GM18511 (cell line): ENCODE measurements at regions not wholly inside any gene's neighbourhood (a gene's known extent, or its start where the extent isn't known, plus 50 kb on each side); places are given as distances from the start of the nearest gene placed in this dataset.

Experiments
- ATAC-seq: cut with Tn5 transposase; IDR thresholded peaks from one replicate; pipeline ENCODE4 v1.9.1; 2021; ENCODE audit warnings: mild to moderate bottlenecking, moderate library complexity; ENCODE audit not compliant: unreplicated experiment

DNA sequence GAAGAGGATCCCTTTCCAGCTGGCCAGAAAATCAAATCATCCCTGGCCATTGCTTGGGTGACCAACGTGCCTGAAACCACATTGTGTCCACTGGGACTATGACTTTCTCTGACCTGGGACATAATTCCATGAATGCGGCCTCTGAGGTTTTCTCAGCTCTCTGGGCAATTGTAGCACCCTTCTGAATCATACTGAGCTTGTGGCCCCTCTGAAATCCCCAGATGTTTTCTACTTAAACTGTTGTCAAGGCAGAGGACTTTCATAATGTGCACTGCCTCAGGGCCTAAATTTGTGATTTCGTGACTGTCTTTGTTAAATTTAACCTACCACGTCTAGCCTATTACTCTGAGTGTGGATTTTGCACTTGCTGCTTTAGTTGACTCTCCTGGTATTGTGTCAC, 321.1 kb upstream of the PLET1 start:
- no peak for ATAC-seq

DNA sequence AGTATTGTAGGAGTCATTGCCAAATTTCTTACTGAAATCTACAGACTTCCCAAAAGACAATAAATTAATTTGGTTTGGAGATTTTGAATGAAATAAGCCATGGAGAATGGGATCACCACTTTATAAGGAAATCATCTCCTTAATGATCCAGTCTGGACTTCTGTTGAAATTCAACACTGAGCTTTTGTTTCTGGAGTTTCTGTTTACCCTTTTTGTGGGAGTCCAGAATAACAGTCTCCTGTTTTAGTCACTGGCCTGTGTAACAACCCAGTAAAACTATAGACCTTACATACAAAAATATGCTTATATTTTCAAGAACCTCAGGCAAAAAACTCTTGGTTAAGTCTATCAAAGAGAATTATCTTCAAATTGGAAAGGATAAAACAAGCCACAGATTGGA, 321.7 kb upstream of the PLET1 start:
- ATAC-seq: no peak

DNA sequence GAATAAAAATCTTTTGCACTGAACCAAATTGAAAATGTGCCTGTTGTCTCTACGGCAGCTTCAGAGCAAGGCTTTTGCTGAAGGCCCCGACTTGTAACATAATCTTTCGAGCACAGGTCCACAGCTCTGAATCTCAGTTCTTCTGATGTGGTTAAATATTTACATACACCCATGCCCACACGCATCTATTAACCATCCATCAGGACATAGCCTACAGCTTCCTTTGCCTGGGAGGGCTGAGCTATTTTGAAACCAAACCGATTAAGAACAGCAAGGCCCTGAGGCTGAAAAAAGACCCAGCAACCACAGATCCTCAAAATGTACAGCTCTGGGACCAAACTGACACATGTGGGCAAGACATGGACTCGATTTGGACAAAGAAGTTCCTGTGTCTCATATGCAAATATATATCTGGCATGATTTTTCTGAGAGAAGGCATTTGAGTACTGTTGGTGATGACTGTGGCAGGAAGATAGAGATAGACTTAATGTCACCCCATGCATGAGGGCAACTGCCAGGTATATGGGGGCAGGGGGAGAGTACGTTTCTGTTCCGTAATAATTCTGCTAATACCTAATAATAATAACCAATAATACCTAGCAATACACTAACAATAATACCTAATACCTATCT, 322.7 kb upstream of the PLET1 start:
- ATAC-seq: peak; percentile 89

DNA sequence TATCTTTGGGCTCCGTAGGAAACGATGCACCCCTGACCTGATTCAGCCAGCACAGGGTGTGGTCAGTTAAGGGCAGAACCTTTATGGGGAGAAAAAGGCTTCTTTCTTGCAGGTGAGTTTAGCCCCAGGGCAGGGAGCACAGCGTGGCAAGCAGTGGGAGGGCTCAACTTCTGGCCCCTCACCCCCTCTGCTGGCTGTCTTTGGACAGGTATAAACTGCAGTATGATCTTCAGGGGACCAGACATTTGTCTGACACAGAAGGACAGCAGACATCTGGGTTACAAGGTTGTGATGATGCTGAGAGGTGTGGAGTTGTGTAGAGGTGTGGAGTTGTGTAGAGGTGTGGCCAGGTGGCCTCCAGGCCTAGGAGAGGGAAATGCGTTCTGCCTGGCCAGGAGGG, 324.0 kb upstream of the PLET1 start:
- no peak for ATAC-seq

DNA sequence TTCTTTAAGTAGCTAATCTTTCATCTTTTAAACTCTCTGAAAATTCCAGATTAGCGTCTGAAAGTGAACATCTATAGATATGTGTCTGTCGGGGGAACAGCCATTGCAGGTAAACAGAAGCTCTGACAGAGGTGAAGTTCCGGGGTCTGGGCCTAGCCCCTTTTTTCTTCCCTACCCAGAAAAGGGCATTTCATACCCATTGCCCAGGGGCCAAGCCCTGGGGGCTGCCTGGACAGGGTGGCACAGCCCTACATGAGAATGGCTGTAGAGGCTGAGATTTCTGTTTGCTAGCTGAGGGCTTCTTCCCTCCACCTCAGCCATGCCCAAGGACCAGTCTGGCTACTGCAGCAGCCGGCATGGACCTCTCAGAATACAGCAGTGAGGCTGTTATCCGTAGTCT, 327.0 kb upstream of the PLET1 start:
- no peak for ATAC-seq

DNA sequence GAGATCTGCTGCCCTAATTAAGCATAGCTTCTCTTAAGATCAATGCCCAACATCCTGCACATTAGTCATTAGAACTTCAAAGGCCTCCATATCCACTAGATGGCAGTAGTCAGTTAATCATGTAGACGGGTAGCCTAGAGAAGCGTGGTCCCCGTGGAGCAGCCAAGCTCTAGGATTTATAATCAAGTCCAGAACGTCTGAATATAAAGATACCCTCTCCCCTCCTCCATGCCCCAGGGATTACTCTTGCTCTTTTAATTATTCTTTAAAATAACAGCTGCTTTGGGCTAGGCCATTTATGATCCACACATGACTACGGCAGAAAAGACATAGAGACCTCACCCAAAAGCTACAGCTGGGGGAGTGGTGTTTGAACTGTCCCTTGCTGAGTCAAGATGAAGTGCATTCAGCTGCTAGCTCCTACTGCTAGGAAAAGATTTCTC, 327.6 kb upstream of the PLET1 start:
- ATAC-seq: no peak

DNA sequence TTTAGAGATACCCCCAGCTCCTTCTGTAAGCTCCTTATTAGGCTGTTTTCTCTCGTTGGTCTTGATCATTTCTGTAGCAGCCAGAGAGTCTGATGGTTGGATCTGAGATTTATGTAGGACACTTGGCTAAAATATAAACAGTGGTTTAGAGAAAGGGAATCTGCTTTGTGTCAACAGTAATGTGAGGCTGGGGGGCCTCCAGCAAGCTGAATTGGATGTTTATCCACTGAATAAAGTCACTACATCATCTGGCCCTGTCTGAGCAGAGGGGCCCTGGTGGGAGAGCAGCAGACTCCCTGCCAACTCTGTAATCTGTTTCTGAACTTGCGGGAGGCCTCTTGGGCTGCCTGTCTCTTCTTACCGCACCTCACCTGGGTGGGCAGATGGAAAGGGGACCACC, 328.5 kb upstream of the PLET1 start:
- ATAC-seq: no peak

DNA sequence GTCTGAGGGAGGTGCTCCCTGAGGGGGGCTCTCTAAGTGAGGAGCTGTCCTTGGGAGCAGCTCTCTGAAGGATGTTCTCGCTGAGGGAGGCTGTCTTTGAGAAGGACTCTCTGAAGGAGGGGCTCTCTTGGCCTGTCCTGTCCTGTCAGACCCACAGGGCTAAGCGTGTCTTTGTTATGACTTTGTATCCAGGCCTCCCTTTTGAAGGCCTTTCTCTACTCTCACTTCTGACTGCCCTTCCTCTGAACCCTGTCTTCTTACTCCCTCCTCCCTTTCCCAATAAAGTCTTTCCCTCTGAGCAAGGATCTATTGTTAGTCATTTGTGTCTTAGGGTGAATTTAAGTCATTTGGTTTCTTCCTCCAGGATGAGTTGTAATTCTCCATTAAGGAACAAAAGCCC, 330.1 kb upstream of the PLET1 start:
- ATAC-seq: no peak

DNA sequence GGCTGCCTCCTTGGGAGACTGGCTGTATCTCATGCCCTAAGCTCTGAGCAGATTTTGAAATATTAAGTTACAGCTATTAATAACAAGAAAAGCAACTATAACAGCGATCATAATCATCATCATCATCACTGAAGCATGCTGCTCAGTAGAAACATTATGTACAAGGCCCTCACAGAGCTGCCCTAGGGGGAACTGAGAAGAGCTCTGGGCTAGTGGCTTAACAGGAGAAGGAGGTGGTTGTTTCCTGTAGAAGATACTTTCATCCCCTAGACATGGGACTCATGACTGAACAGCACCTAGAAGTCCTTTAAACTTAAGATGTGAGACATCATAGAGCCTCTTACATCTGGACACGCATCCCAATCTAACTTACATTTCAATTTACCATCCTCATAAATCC, 332.8 kb upstream of the PLET1 start:
- ATAC-seq: no peak

DNA sequence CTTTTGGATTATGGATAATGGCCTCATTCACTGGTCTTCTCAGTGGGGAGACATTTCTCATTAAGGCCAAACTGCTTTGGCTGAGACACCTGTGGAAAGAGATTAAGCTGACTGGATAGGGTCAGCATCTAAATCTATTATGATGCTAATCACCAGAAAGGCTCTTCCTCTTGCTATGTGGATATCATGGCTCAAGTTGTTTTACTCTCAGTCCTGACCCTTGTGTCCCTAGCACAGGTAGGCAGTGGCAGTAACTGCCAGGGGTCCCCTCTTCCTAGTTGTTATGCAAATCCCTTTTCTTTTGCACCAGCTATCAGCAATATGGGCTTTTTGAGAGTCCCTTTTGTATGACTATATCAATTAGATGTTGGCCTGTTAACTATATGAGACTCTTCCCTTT, 335.7 kb upstream of the PLET1 start:
- ATAC-seq: no peak

DNA sequence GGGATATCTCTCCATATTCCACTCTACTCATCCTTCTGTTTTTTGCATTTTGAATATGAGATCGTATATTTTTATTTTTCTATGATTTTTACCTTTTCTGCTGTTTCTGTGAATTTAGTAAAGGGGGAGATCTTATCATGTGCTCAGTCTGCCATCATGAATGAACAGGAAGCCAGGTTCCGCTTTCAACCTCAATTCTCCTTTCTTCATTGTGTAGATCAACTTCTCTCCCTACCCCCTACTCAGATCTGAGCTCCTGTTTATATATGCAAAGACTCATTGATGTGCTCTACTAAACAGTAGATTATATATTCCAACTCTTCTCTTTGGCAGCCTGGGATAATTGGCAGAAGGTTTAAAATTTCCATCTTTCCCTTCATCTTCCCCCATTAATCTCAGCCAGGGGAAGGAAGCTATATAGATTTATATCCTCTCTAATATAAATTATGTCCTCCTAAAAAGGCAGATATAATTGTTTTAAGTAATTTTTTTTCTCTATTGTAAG, 336.7 kb upstream of the PLET1 start:
- ATAC-seq: no peak

DNA sequence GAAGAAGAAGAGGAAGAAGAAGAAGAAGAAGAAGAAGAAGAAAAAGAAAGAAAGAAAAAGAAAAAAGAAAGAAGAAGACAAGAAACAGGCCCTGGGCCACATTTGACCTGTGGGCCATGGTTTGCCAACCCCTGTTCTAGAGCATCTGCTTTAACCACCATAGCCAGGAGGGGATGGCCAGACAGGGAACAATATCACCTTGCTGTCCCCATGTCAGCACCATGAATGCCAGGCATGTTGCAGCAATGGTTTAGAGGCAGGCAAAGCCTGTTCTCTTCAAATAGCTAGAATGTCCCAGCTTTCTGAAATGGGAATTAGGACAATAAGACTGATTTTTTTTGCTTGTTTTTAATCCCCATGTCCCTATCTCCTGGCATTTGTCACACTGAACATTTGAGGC, 338.6 kb upstream of the PLET1 start:
- no peak for ATAC-seq

DNA sequence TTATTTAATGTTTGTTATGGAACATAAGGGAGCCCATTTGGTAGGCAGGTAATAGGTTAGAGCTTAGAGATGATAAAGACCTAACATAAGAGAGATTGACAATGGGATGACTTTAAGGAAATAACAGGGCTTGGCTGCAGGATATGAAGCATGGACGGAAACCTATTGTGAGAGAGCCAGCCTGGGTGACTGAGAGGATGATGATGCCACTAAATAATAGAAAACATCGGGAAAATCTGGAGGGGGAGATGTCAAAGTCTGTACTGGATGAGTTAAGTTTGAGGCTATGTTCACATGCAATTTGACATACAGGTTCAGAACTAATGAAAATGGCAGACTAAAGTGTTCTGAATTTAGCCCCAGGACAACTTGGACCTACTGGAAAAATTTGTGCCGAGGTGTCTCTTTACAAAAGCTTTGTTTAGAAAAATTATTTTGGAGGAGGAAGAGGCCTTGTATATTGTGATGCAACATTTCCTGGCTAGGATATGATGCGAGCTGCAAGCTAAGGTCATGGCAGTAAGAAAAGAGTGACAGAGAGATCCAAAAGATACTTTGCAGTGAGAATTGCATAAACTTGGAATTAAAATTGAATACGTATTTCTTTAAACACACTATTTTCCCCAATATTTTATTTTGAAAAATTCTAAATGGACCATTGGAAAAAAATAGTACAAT, 339.3 kb upstream of the PLET1 start:
- ATAC-seq: no peak

DNA sequence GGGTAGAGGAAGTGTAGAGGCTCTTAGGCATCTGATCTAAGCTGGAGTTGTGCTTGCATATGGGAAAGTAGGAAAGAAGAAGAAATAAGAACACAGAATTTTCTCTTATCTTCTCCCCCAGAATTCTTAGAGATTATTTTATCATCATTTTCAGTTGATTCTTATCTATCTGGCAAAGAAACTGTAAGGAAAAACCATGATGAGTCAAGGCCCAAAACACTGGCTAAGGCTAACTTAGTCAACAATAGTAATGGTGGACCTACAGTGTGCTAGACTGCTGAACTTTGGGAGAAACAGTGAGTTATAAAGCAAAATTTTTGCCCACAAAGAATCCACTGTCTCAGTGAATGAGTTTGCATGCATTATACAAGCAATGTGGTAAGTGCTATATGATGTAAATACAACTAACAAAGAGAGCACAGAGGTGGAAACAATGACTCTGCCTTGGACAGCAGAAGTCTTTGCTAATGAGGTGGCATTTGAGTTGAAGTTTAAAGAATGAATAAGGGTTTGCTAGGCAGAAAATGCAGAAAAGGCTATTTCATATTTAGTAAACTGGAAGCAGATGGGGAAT, 344.5 kb upstream of the PLET1 start:
- no peak for ATAC-seq

DNA sequence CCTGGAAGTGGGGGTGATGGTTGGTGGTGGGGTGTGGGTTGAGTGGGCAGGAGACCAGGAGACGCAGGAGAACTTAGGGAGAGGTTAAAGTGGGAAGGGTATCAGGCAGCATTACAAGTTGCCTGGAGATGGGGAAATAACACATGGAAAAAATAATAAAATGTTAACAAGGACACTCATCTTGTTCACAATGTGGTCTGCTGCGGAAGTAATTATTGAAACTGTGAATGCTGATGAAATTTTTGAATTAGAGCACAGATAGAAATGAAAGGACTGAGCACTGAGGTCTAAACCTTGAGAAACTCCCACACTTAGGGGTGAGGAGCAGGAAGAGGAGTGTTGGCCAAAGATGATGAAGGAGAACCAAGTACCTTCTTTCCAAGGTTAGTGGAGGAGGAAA, 346.0 kb upstream of the PLET1 start:
- no peak for ATAC-seq

DNA sequence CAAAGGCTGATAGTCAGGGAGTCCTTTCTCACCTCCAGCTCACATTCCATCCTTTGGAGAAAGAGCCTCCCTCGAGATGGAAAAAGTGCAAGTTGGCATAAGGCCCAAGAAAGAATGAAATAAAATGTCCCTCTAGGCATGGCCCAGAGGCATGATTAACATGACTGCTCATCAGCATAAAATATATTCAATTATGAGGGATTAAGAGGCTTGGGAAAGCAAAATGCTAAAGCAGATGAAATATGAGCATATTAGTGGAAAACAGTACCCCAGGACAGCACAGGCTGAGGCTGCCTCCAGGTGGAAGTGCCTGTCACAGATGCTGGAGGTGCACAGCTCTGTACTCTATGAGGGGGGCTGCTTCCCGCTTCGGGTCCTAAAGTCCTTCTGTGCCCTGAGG, 347.8 kb upstream of the PLET1 start:
- no peak for ATAC-seq

DNA sequence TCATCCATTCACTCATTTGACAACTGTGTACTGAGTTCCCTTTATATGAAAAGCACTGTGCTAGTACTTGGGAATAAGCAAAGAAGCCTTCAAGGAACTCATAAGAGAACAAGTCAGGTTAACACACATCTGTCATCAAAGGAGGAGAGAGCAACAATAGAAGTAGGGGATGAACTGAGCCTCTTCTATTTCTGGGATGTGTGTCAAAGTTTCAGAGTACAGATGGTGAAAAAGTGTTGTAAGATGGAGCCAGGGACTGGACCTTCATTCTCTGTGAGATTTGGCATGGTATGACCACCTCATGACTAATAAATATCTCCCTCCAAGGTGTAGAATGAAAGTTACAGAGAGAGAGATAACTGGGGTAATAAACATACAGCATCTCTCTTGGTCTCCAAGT, 349.8 kb upstream of the PLET1 start:
- ATAC-seq: no peak

DNA sequence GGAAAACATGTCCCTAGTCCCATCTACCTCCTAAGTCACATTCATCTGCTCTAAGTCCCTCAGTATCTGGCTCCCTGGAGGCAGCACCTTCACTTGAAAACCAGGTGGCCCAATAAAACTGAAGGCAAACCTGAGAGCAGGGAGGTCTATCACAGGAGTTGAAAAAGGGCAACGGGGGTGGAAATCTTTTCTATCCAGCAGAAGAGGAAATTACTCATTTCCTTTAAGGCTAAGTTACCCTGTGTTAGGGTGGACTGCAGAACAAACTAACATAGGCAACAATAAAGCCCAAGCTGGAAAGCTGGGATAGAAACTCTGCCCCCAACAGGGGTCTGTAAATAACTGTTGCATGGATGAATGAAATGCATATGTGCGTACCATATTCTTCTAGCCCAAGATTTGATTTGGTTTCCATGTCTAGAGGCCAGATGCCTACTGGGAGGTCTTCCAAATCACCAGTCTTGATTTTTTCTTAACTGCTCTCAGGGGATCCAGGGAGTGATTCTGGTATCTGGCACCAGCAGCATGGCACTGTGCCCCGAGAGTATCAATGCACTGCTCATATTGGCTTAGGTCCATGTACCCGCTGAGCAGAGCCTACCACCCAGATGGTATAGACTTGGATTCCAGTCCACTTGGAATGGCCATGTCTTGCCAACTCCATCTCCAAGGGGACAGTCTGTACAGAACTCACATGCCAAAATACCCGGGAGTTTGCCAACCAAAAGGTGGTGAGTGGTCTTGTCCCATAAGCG, 350.0 kb upstream of the NCAM1 start:
- ATAC-seq: no peak

DNA sequence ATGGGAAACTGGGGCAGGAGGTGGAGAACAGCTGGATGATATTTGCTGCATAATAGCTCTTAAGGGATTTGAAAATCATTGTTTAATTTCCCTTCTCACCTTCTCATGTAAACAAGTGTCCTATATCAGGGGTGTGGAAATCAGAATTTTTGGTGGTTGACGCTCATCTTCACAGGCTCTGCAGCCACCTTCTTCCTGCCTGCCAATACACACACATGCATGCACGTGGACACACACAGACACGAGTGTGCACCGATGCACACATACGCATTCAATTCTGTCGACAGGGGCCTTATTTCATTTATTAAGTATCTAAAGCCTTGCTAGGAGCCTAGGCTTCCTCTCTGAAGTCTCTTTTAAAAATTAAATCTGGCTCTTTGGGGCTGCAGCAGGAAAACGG, 349.4 kb upstream of the NCAM1 start:
- no peak for ATAC-seq

DNA sequence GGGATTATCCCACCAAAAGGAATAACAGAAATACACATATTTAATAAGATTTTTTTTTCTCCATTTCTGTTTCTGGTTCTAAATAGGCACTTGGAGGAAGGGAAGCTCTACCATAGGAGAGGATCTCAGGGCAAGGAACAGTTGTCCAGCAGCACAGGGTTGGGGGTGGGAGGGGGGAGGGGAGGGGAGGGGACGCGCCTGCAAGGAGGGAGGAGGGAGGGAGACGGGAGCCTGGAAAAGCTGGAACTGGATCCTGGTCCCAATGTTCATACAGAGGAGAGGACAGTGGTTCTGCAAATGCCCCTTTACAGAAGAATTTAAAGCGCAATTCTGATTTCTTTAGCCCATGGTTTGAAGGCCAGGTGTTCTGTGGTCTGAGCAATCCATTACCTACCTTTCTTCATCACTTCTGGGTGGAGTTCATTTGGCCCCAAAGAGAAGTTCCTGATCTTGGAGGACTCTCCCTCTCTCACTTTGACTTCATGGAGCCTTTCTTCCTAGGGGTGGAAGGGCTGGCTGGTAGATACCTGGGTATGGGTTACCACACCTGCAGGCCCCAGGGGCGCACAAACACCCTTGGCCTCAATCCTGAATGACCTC, 348.9 kb upstream of the NCAM1 start:
- no peak for ATAC-seq
